DMS114 treated with DMSO at 0.1 percent for 48 hours (cell line): ENCODE measurements at regions not wholly inside any gene's neighbourhood (a gene's known extent, or its start where the extent isn't known, plus 50 kb on each side); places are given as distances from the start of the nearest gene placed in this dataset.
A peak's percentile ranks its signal among the peaks of the same experiment; 100 is the strongest.

Experiments
- DNase-seq: peaks from one replicate; lab custom pipeline; 2025; ENCODE audit not compliant: unreplicated experiment; lab: John Stamatoyannopoulos, UW

DNA sequence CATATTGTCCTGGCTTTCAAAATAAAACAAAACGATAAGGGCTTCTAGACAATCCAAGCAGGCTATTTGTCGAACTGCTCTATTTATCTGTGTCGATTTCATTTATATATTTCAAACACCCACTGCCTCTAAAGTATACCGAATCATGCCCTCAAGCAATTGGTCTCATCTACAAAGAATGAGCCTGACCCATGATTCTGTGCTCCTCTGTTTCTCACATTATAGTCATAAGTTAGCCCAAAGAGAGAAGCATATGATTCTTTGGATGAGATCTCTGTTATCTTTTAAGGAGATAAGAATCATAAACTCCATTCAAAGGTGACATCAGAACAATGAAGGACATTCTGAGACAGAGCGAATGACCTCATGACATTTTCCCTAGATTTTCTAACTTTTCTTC is 191.1 kb downstream of the MAP2K6 start:
- no peak for DNase-seq

GRCh38 chr17:69606142-69606800 is 191.8 kb downstream of the MAP2K6 start:
- DNase-seq: no peak

DNA sequence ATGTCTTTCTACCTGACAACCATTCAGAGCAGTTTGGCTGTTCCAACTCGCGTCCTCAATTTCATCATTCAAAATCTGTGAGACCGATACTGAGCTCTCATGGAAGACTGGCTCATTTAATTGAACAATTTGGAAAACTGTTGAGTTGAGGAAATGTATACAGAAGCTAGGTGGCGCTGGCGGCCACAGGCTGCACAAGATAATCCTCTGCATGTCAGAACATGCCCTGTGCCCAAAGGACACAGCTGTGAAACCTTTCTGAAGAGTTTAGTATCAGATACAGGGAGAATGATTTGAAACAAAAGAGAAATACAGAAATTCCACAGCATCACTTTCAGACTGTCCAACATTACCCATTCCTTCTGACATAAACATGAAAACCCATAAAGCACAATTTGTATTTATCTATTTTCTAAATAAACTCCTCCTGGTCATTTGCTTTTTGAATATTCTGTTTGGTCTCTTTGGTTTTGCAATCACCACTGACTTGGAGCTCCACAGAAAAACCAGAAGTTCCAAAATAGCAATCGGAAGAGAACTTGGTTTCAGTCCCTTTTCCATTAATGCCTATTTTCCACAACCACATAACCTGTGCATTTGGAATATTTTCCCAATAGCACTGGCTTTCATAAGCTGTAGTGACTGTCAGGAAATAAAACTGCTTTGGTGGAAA is 192.8 kb downstream of the MAP2K6 start:
- DNase-seq: peak; percentile 2

- DNase-seq: no peak
Measured at GRCh38 chr17:69608141-69608540, 193.6 kb downstream of the MAP2K6 start.

- DNase-seq: no peak
Measured at GRCh38 chr17:69608808-69609472, 194.4 kb downstream of the MAP2K6 start.

- DNase-seq: peak; percentile 5
Measured at GRCh38 chr17:69609473-69610305, 195.2 kb downstream of the MAP2K6 start.

DNA sequence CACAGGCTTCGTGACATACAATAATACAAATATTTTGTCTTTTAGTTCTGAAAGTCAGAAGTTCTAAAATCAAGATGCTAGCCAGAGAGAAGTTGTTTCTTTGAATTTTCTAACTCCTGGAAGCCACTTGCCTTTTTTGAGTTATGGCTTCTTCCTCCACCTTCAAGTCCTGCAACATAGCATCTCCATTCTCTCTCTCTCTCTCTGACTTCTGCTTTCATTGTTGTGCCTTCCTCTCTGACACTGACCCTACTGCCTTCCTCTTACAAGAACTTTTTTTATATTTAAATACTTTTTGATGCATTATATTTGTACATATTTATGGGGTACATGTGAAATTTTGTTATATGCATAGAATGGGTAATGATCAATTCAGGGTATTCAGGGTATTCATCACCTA is 205.9 kb downstream of the MAP2K6 start:
- DNase-seq: no peak

- DNase-seq: no peak
Measured at GRCh38 chr17:69625474-69625873, 211.0 kb downstream of the MAP2K6 start.

DNA sequence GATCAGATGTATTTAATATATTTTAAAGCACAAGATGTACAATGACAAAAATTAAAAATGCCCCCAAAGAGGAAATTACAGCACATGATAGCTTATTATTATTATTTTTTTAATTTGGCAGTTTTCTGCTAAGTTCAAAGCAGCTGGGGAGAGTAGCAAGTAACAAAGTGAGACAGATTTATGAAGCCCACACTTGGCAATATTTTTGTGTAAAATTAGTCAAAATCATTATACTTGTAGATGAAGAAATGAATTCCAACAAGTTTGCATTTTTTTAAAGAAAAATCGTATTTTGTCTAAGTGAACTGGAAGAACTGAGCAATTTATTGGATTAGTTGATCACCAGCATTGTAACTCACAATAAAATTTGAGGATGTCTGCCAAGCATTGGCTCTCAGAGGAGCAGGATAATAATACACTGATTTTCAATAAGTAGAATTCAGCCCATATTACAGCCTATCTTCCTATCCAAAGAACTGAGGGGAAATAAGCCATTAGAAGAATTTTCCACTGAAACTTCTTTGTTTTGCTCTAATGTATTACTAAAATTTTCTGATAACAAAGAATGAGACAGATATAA is 215.6 kb downstream of the MAP2K6 start:
- DNase-seq: no peak

GRCh38 chr17:69634844-69635243 is 220.3 kb downstream of the MAP2K6 start:
- no peak for DNase-seq

DNA sequence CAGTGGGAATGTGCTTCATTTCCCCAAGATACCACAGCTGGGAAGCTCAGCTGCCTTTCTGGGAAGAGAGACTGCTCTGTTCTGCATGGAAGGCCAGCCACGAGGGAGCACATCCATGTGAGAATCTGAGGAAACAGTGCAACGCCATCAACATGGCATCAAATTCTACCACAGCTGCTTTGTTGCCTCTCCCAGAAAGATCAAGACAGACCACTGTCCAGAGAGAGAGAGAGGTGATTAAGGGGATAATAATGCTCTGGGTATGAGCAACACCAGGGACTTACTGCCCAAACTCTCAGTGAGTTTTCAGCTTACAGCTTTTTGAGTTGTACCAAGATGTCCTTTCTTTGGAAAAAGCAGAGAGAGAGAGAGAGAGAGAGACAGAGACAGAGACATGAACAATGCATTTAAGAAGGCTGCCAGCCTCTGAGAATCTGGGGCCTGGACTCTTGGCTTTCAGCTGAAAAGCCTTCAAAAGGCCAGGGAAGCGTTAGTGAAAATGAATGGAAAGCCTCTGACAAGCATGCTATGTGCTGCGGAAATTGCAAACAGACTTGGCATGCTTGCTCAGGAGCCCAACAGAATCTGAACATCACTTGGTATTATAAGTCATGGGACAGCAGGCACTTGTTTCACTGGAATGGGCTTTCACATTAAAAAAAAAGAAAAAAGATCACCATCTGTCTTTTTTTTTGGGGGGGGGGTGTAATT is 223.1 kb downstream of the MAP2K6 start:
- no peak for DNase-seq

DNA sequence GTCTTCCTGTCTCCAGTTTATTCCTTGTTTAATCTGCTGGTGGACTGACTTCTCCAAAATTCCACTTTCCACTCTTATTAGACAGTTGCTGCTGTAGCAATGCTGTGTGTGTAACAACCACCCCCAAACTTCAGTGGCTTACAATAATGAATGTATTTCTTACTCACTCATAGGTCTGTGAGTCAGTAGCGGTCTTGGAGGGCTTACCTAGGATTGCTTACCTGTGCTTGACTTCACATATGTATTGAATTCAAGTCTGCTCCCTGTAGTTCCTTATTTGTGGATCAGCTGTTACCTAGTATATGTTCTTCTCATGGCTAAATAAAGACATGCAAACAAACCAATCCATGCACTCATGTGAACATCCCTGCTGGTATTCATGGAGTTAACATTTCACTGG is 224.6 kb downstream of the MAP2K6 start:
- DNase-seq: no peak

DNA sequence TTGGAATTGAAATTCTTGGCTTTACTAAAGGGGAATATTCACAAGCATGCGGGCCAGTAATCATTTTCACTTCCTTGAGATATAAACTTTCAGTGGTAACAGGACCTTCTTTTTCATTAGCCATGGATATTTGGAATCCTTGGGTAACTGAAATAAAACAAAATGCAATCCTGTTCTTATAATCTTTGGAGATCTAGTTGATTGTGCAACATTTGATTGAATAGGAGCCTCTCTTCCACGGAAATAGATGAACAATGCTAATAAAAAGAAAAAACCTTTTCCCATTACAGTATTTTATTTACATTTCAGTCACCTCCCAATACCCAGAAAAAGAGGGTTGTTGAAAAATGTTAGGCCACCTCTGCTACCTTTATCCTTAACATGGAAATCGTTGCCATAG is 225.6 kb downstream of the MAP2K6 start:
- no peak for DNase-seq

- no peak for DNase-seq
Measured at GRCh38 chr17:69643686-69644085, 229.2 kb downstream of the MAP2K6 start.

DNA sequence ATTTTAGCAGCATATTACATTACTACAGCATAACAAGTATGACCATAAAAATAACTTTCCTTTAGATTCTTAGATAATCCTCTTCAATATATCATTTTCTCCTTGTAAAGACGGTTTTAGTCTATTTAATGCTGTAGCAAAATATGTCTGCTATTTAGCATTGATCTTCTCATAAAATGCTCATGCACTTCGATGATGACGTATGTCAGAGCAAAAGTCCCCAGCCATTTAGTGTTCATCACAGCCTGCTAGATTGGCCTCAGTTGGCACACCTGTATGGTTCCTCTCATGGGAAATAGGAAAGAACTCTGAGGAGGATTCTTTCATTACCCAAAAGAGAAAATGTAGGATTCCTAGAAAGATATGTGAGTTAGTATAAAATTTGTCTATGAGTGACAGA is 232.2 kb downstream of the MAP2K6 start:
- DNase-seq: no peak

GRCh38 chr17:69650881-69651280 is 236.4 kb downstream of the MAP2K6 start:
- DNase-seq: no peak

DNA sequence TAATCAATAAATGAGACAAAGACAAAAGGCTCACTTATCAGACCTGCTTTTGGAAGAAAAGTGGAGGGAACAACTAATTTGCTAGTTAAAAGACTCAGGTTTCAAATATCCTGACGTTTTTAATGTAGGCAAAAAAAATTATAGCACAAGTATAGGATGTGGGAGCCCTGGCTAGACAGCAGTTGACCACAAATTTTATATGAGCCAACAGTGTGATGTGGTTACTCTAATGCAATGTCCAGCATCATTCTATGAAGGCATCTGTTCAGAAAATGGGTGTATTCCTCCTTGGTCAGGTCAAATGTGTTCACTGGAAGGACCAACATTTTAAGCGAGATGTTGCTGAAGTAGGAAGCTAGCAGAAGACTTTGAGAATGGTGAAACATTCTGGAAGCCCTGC is 237.4 kb downstream of the MAP2K6 start:
- DNase-seq: no peak

- DNase-seq: no peak
Measured at GRCh38 chr17:69654981-69655855, 240.7 kb downstream of the MAP2K6 start.

GRCh38 chr17:69655902-69656301 is 241.4 kb downstream of the MAP2K6 start:
- DNase-seq: no peak
